HEK293 (cell line): ENCODE measurements at regions not wholly inside any gene's neighbourhood (a gene's known extent, or its start where the extent isn't known, plus 50 kb on each side); places are given as distances from the start of the nearest gene placed in this dataset.

Source experiments
- GLI4 ChIP-seq: fragments of 450-650 bp; formaldehyde crosslinking; IDR thresholded peaks from 2 replicates; pipeline ENCODE4 v1.5.1; 2016; ENCODE audit warnings: missing biosample characterization, missing genetic modification characterization
- TF ChIP-seq, protein P1 (sequence below): fragments of 450-650 bp; formaldehyde crosslinking; IDR thresholded peaks from 2 replicates; pipeline ENCODE4 v1.5.1; 2016; ENCODE audit warnings: missing biosample characterization, missing genetic modification characterization
- TF ChIP-seq, protein P2 (sequence below): fragments of 450-650 bp; formaldehyde crosslinking; IDR thresholded peaks from 2 replicates; pipeline ENCODE4 v1.5.1; 2016; ENCODE audit warnings: missing biosample characterization, missing genetic modification characterization

DNA sequence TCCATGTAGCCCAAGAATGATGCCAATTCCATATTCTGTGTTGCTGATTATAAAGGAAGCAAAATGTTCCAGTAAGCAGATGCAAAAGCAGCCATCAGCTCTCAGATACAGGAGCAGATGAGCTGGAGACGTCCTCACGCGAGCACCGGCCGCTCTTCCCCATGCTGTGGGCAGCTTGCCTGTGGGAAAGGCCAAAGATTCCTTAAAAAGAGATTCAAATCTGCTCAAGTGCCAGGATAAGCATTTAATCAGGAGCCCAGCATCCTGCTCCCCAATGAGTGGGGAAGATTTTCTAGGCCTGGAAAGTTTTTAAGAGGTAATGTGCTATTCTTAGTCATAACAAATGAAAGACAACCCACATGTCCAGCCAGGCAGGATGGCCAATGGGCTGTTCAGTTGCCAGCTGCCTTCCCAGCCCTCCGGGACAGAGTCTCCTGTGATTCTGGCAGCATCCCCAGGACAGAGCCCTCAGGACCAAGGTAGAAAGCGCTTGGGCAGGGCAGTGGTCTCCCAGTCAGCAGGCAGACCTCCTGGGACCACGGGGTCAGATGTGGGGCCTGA is 108.2 kb upstream of the TMPRSS2 start:
- TF ChIP-seq GLI4 (tag by site-specific recombination) = no peak
- TF ChIP-seq, protein P1, sequence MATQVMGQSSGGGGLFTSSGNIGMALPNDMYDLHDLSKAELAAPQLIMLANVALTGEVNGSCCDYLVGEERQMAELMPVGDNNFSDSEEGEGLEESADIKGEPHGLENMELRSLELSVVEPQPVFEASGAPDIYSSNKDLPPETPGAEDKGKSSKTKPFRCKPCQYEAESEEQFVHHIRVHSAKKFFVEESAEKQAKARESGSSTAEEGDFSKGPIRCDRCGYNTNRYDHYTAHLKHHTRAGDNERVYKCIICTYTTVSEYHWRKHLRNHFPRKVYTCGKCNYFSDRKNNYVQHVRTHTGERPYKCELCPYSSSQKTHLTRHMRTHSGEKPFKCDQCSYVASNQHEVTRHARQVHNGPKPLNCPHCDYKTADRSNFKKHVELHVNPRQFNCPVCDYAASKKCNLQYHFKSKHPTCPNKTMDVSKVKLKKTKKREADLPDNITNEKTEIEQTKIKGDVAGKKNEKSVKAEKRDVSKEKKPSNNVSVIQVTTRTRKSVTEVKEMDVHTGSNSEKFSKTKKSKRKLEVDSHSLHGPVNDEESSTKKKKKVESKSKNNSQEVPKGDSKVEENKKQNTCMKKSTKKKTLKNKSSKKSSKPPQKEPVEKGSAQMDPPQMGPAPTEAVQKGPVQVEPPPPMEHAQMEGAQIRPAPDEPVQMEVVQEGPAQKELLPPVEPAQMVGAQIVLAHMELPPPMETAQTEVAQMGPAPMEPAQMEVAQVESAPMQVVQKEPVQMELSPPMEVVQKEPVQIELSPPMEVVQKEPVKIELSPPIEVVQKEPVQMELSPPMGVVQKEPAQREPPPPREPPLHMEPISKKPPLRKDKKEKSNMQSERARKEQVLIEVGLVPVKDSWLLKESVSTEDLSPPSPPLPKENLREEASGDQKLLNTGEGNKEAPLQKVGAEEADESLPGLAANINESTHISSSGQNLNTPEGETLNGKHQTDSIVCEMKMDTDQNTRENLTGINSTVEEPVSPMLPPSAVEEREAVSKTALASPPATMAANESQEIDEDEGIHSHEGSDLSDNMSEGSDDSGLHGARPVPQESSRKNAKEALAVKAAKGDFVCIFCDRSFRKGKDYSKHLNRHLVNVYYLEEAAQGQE = no peak
- TF ChIP-seq, protein P2, sequence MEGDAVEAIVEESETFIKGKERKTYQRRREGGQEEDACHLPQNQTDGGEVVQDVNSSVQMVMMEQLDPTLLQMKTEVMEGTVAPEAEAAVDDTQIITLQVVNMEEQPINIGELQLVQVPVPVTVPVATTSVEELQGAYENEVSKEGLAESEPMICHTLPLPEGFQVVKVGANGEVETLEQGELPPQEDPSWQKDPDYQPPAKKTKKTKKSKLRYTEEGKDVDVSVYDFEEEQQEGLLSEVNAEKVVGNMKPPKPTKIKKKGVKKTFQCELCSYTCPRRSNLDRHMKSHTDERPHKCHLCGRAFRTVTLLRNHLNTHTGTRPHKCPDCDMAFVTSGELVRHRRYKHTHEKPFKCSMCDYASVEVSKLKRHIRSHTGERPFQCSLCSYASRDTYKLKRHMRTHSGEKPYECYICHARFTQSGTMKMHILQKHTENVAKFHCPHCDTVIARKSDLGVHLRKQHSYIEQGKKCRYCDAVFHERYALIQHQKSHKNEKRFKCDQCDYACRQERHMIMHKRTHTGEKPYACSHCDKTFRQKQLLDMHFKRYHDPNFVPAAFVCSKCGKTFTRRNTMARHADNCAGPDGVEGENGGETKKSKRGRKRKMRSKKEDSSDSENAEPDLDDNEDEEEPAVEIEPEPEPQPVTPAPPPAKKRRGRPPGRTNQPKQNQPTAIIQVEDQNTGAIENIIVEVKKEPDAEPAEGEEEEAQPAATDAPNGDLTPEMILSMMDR (tag by site-specific recombination) = no peak
